ENCODE measurements at regions not wholly inside any gene's neighbourhood (a gene's known extent, or its start where the extent isn't known, plus 50 kb on each side); places are given as distances from the start of the nearest gene placed in this dataset.
"Not testable (repeated sequence)": the region's sequence is repeated elsewhere in the genome, so short reads cannot be mapped to it uniquely, and the experiment has no call there.

- no peaks in the 10 kb centered on the region for H3K36me3 Mint-ChIP-seq (ENCODE audit: low read depth)
- peaks cover 8% of the 10 kb centered on the region for H3K27me3 Mint-ChIP-seq (ENCODE audit: low read depth)
- no peaks in the 10 kb centered on the region for H3K9me3 Mint-ChIP-seq
- TF ChIP-seq CTCF (IDR thresholded peaks at IDR 0.05; ENCODE audit: unreplicated experiment in 3 of 3): no peak
- H3K4me3 Mint-ChIP-seq: no peak overlapping the region
- H3K27ac Mint-ChIP-seq: no peak overlapping the region
- H3K4me1 Mint-ChIP-seq: no peaks in the 10 kb centered on the region
These were observed 213.8 kb downstream of the DUSP10 start for GRCh38 chr1:221527886-221528624.

- H3K36me3 Mint-ChIP-seq (ENCODE audit: low read depth): not testable (repeated sequence)
These were observed 211.7 kb downstream of the DUSP10 start for GRCh38 chr1:221530159-221530558.

GRCh38 chr1:221530791-221531190 is 211.1 kb downstream of the DUSP10 start:
- no peak overlapping the region for H3K4me3 Mint-ChIP-seq
- peaks cover 14% of the 10 kb centered on the region for H3K27me3 Mint-ChIP-seq (ENCODE audit: low read depth)
- H3K36me3 Mint-ChIP-seq (ENCODE audit: low read depth): no peaks in the 10 kb centered on the region
- H3K4me1 Mint-ChIP-seq: no peaks in the 10 kb centered on the region
- TF ChIP-seq CTCF (IDR thresholded peaks at IDR 0.05; ENCODE audit: unreplicated experiment in 3 of 3): no peak
- H3K9me3 Mint-ChIP-seq: no peaks in the 10 kb centered on the region
- H3K27ac Mint-ChIP-seq: no peak overlapping the region

More at GRCh38 chr1:221530159-221530558, 211.7 kb downstream of the DUSP10 start:
- H3K27ac Mint-ChIP-seq; H3K27me3 Mint-ChIP-seq (ENCODE audit: low read depth); H3K4me3 Mint-ChIP-seq; H3K9me3 Mint-ChIP-seq; H3K4me1 Mint-ChIP-seq: not testable (repeated sequence)

GRCh38 chr1:221532071-221532773 is 209.7 kb downstream of the DUSP10 start:
- Mint-ChIP-seq H3K27ac (no peak overlapping the region), H3K36me3 (ENCODE audit: low read depth) (no peaks in the 10 kb centered on the region), H3K4me3 (no peak overlapping the region), H3K27me3 (ENCODE audit: low read depth) (peaks cover 14% of the 10 kb centered on the region), H3K4me1 (no peaks in the 10 kb centered on the region), H3K9me3 (no peaks in the 10 kb centered on the region)
- TF ChIP-seq CTCF (IDR thresholded peaks at IDR 0.05; ENCODE audit: unreplicated experiment in 3 of 3): no peak

GRCh38 chr1:221541296-221541695 is 200.6 kb downstream of the DUSP10 start:
- no peaks in the 10 kb centered on the region for H3K36me3 Mint-ChIP-seq (ENCODE audit: low read depth)
- no peak overlapping the region for H3K27ac Mint-ChIP-seq
- TF ChIP-seq CTCF (IDR thresholded peaks at IDR 0.05; ENCODE audit: unreplicated experiment in 3 of 3): no peak
- peaks cover under 1% of the 10 kb centered on the region for H3K9me3 Mint-ChIP-seq
- H3K4me1 Mint-ChIP-seq: no peaks in the 10 kb centered on the region
- H3K4me3 Mint-ChIP-seq: no peak overlapping the region
- peaks cover 11% of the 10 kb centered on the region for H3K27me3 Mint-ChIP-seq (ENCODE audit: low read depth)

GRCh38 chr1:221543529-221544120 is 198.3 kb downstream of the DUSP10 start:
- H3K9me3 Mint-ChIP-seq: peaks cover 7% of the 10 kb centered on the region
- H3K4me3 Mint-ChIP-seq: no peak overlapping the region
- no peaks in the 10 kb centered on the region for H3K36me3 Mint-ChIP-seq (ENCODE audit: low read depth)
- TF ChIP-seq CTCF (IDR thresholded peaks at IDR 0.05; ENCODE audit: unreplicated experiment in 3 of 3): peak; percentile 48 to 55 (median 52)
- peaks cover 4% of the 10 kb centered on the region for H3K27me3 Mint-ChIP-seq (ENCODE audit: low read depth)
- H3K4me1 Mint-ChIP-seq: no peaks in the 10 kb centered on the region
- H3K27ac Mint-ChIP-seq: no peak overlapping the region

All from nephron (organoid).